GM18499 (cell line): ENCODE measurements at regions not wholly inside any gene's neighbourhood (a gene's known extent, or its start where the extent isn't known, plus 50 kb on each side); places are given as distances from the start of the nearest gene placed in this dataset.
A peak's percentile ranks its signal among the peaks of the same experiment; 100 is the strongest.

Experiments used
- ATAC-seq: cut with Tn5 transposase; IDR thresholded peaks from one replicate; pipeline ENCODE4 v1.9.1; 2021; ENCODE audit warnings: moderate number of reproducible peaks; ENCODE audit not compliant: insufficient read depth, unreplicated experiment

DNA sequence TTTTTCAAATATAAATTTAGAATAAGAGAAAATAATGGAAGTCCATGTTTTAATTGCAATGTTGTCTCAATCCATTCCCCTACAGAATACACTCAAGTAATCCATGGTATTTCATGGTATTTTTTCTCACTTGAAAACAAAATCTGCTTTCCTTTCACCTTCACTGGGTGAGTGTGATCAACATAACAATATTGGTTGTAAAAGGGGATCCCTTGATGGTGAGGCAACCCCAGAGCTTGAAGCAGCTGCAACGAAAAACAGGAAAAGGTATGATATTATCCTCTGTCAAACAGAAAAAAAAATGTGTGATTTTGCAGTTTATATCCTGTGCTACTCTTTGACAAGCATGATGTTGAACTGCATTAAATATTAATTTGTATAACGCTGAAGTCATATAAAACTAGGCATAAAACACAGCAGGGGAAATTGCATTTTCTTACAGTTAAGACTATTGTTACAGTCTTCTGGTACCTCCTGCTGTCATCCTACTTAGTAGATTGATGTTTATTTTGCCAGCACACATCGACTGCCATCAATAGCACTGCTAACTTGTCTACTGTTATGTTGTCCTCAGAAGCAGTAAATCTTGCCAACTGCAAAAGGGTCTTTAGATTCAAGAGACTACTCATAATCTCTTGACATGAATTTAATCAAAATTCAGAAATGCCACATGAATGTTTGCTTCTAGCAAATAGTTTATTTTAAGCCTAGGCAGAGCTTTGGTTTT, 373.1 kb upstream of the MIR17HG start:
- ATAC-seq, result no peak

GRCh38 chr13:90979059-90979458, 368.4 kb upstream of the MIR17HG start:
- no peak for ATAC-seq

GRCh38 chr13:90984756-90985155, 362.7 kb upstream of the MIR17HG start:
- ATAC-seq, result no peak

DNA sequence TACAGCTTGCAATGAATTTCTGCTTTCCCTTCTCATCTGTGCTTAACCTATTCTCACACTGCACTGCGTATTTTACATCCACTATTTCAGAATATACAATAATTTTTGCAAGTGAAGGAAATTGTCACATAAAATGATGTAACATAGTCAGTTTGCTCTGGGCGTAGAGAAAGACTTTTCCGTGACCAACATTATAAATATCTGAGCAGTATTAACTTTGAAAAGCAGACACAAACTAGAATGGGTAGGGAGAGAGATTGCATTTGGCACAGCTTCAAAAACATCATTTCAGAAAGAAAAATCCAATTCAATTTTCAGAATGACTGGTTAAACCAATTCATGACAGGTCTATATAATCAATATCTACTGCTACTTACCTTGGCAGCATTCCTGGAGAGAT, 352.5 kb upstream of the MIR17HG start:
- ATAC-seq, result no peak

DNA sequence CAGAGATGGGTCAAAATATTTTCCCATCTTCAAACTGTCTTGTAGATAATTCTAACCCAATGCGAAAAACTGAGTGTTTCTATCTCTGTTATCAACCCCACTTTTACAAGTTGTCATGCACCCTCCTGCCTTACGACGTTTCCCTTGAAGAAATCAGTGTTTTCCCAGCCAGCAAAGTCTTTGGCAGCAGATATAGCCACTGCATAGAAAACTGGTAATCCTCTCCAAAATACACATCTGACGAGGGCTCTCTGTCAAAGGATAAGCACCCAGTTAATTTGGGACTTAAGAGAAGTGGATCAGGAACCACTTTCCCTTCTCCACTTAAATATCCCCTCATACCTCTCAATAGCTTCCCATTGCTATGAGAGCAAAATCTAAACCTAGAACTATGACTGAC, 351.9 kb upstream of the MIR17HG start:
- ATAC-seq, result no peak

GRCh38 chr13:90997951-90998350, 349.5 kb upstream of the MIR17HG start:
- no peak for ATAC-seq

GRCh38 chr13:90999401-90999800, 348.1 kb upstream of the MIR17HG start:
- no peak for ATAC-seq

DNA sequence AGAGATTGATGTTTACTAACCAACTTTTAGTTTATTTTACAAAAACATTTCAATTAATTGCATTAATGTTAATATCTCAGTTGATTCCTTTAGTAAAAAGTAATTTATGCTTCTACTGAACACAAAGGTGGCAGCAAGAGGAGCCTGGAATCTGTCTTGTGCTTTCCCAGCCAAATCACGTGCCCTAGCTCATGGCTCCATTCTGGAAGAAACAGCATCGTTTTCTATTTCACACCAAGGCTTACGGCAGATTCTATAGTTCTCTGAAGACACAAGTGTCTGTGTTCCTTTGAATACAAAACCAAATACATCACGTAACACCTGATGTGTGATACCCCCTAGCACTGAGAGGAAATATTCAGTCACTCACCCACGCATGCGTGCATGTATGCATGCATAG, 346.1 kb upstream of the MIR17HG start:
- no peak for ATAC-seq

DNA sequence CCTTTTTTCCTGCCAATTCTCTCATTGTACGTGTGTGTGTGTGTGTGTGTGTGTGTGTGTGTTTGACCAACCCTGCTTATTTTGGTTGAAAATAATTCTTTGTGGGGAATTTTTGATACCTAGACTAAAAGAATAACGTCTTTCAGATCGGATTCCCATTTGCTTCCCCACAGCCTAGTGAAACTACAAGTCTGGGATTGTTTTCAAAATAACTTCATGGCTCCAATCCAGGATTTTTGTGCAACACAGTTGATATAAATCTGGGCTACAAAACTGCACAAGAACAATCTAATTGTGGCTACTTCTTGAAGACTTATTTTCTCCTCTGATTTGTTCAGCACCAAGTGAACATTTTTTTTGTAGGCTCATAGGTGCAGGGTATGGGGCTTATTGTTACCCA, 332.8 kb upstream of the MIR17HG start:
- no peak for ATAC-seq

DNA sequence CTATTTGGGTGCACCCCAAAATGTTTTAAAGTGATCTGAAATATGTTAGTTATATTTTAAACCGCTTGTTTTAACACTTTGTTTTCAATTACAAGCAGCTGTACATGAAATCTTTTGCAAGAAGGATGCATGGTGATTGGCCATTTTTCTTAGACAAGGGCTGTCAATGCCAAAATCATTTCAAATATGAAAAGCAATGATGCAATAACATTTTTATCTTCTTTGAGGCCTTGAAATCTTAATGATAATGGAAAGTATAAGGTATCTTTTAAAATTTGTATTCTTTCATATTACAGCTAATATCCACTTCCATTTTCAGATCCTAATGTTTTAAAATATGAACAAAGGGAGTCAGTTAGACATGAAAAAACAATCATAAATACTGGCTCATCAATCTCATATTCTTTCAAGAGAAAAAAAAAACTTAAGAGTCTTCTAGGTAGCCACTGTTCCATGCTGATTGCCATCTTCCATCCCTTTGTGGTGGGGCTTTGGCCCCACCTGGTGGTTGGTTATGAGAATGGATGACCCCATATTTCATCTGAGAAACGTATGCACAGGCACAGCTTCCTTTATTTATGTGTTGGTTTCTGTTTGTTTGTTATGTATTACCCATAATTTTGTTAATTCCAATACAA, 330.3 kb upstream of the MIR17HG start:
- ATAC-seq, result peak; percentile 83

DNA sequence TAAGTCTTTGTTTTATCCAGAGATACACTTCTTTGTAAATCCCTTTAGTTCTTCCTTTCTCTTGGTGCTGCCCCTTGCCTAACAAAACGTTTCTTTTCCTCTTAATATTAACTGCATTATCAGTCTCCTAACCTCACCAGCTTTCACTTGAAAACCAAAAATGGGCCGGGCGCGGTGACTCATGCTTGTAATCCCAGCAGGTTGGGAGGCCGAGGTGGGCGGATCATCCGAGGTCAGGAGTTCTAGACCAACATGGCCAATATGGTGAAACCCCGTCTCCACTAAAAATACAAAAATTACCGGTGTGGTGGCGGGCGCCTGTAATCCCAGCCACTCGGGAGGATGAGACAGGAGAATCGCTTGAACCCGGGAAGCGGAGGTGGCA, 329.8 kb upstream of the MIR17HG start:
- peak; percentile 15 for ATAC-seq

DNA sequence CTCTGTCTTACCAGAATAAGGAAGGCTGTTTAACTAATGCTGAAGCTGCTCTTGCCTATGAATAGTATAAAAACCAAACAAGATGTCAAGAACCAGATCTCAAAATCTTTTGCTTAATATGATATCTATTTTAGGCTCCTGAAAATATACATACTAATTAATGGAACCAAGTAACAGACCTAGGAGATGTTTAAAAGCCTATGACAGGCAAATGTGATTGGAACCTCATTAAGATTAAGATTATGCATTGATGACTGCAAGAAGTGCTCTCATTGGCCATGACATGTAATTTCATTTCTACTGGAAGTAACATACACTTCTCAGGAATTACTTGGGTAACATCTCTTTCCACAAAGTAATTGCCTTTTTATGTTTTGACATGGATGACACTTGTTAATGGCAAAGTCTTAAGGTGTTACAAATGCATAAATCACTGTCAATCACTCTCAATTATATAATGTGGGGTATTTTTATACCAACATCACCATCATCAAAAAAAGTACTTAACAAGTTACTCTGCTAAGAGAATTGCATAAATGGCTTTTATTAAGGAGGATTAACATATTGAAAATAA, 326.9 kb upstream of the MIR17HG start:
- no peak for ATAC-seq

GRCh38 chr13:91024157-91024792, 323.2 kb upstream of the MIR17HG start:
- no peak for ATAC-seq

GRCh38 chr13:91025442-91025841, 322.0 kb upstream of the MIR17HG start:
- no peak for ATAC-seq

GRCh38 chr13:91031508-91031907, 316.0 kb upstream of the MIR17HG start:
- ATAC-seq, result no peak

DNA sequence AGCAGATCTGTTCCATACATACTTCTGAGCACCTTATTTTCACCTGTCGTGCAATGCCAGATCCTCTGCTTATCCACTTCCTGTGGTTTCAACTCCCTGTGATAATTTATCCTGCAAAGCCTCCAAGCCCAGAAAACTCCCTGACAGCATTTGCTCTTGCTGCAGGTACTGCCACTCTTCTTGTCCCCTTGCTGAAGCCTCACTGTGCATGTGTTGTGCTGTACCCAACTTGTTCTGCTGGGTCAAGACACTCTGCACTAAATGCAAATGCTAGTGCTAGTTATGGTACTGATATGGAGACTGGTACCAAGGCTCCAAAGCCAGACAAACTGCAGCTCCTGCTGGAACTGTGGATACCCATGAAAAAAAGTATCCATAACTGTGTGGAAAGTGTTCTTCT, 315.4 kb upstream of the MIR17HG start:
- ATAC-seq, result no peak

GRCh38 chr13:91036886-91037285, 310.6 kb upstream of the MIR17HG start:
- ATAC-seq, result no peak

DNA sequence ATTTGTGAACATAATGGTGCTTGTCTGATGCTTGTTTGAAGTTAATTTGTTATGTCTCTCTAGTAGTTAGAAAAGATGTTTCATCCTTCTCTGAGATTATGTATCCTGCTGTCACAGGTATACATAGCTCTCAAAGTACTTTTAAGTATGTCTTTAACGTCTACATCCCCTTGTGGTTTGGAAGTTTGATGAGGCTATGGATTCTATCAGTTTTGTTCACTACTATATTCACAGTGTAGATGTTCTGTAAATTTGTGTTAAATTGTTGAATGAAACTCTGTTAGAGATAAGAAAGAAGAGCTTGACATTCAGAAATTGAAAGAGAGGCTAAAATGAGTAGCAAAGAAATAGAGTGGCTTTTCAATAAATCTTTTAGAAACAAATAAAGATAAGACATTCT, 304.6 kb upstream of the MIR17HG start:
- ATAC-seq, result no peak

DNA sequence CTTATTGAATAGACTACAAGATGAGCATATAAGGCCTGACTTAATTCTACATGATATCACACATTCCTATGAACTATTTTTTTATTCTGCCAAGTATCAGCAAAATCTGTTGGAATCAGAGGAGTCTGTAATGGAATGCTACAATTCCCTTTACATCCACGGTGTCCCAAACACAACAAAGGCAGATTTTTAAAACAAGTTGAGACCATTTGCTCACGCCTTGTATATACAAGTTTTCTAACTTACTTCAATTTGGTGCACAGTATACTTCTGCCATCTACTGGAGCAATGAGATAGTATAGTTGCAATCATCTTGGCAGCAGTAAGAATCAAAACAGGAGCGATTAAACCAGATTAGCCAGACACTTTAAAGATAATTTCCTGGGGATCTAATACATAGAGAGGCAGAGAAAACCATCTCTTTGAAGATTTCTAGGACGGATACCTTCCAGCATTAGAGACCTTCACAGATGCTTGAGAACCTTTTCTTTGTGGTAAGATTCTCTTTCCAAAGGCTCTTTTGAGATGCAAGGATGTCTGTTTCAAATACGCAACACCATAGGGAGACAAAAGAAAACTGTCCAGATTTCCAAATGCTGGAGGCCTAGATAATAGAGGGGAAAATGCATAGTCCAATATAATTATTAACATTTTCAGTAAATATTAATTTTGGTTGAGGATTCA, 302.0 kb upstream of the MIR17HG start:
- no peak for ATAC-seq

GRCh38 chr13:91046715-91047327, 300.7 kb upstream of the MIR17HG start:
- no peak for ATAC-seq
